T-cell (primary cell): ENCODE measurements at regions not wholly inside any gene's neighbourhood (a gene's known extent, or its start where the extent isn't known, plus 50 kb on each side); places are given as distances from the start of the nearest gene placed in this dataset.

Source experiments
- ATAC-seq, 4 experiments: fragments of 200-7000 bp in 3 of 4; fragments of 150-1000 bp in 1 of 4; cut with Tn5 transposase; replicated peaks in 1 of 4; 1 replicate in 3 of 4; 2 replicates in 1 of 4; pipeline ENCODE4 v1.10.0; 2021; ENCODE audit warnings: moderate library complexity in 3 of 4, mild to moderate bottlenecking in 2 of 4, moderate number of reproducible peaks in 1 of 4
- CTCF ChIA-PET, 2 donors: fragments of 300-600 bp; sonication (Branson Sonifier 250); formaldehyde crosslinking; loops; one replicate each; lab custom pipeline; 2022; ENCODE audit warnings: antibody characterized with exemption in 2 of 2; lab: Charles Lee
- POLR2A ChIA-PET, 2 donors: fragments of 300-600 bp; sonication (Branson Sonifier 250); formaldehyde crosslinking; loops; one replicate each; lab custom pipeline; 2022; ENCODE audit warnings: antibody characterized with exemption in 2 of 2; lab: Charles Lee
- DNase-seq, 35 experiments: peaks; one replicate each; pipeline versions ENCODE4 v3.0.0 to v3.0.0-alpha.2; 2013 to 2023
- H3K27ac ChIP-seq: one replicate; pipeline ENCODE4 v1.5.1; 2013; ENCODE audit warnings: low read length
- H3K27me3 ChIP-seq, 2 experiments: replicated peaks in 1 of 2; 1 replicate in 1 of 2; 2 replicates in 1 of 2; pipeline versions ENCODE4 v1.6.1 to v1.7.0; 2013; ENCODE audit warnings: low read length in 1 of 2, mixed read lengths in 1 of 2; ENCODE audit not compliant: control insufficient read depth in 2 of 2, insufficient read depth in 2 of 2; ENCODE audit errors: extremely low read depth in 1 of 2
- H3K36me3 ChIP-seq, 2 donors: 1 replicate in 1 of 2; 2 replicates in 1 of 2; pipeline versions ENCODE4 v1.6.1 to v1.7.0; 2013; ENCODE audit warnings: low read length in 1 of 2; ENCODE audit not compliant: control insufficient read depth in 2 of 2, insufficient read depth in 1 of 2; ENCODE audit errors: extremely low read depth in 1 of 2
- H3K4me1 ChIP-seq, 2 experiments: 1 replicate in 1 of 2; 2 replicates in 1 of 2; pipeline versions ENCODE4 v1.6.1 to v1.7.0; 2013; ENCODE audit warnings: low read length in 2 of 2, mixed read lengths in 1 of 2; ENCODE audit not compliant: insufficient read depth in 2 of 2, control insufficient read depth in 1 of 2; ENCODE audit errors: extremely low read depth in 1 of 2
- H3K4me3 ChIP-seq, 2 donors: 1 replicate in 1 of 2; 2 replicates in 1 of 2; pipeline versions ENCODE4 v1.5.1 to v1.7.0; 2013; ENCODE audit warnings: mild to moderate bottlenecking in 2 of 2, low read length in 1 of 2, moderate library complexity in 1 of 2; ENCODE audit not compliant: control insufficient read depth in 1 of 2; ENCODE audit errors: extremely low read depth in 1 of 2
- H3K9me3 ChIP-seq: 2 replicates; pipeline ENCODE4 v1.7.0; 2013
- H3K27ac Mint-ChIP-seq, 2 donors: one replicate each; pipeline ENCODE4 v1.8.0; 2020 to 2021; ENCODE audit warnings: mild to moderate bottlenecking in 2 of 2, mixed read lengths in 2 of 2
- H3K27me3 Mint-ChIP-seq, 2 donors: one replicate each; pipeline ENCODE4 v1.8.0; 2021 to 2022; ENCODE audit warnings: mixed read lengths in 2 of 2
- H3K36me3 Mint-ChIP-seq: one replicate; pipeline ENCODE4 v1.8.0; 2021; ENCODE audit warnings: mixed read lengths
- H3K4me1 Mint-ChIP-seq, 3 donors: one replicate each; pipeline ENCODE4 v1.8.0; 2020 to 2022; ENCODE audit warnings: mixed read lengths in 3 of 3, mild to moderate bottlenecking in 1 of 3
- H3K4me3 Mint-ChIP-seq, 3 donors: one replicate each; pipeline ENCODE4 v1.8.0; 2020 to 2022; ENCODE audit warnings: mild to moderate bottlenecking in 3 of 3, mixed read lengths in 3 of 3, moderate library complexity in 3 of 3
- H3K9me3 Mint-ChIP-seq, 3 donors: one replicate each; pipeline ENCODE4 v1.8.0; 2020 to 2022; ENCODE audit warnings: mixed read lengths in 3 of 3
- WGBS: methylation state at CpG from one replicate; pipeline ENCODE4 v1.1.5; 2013; ENCODE audit warnings: missing lambda C conversion rate; ENCODE audit not compliant: insufficient coverage; 5-methylcytosine and 5-hydroxymethylcytosine counted together

DNA sequence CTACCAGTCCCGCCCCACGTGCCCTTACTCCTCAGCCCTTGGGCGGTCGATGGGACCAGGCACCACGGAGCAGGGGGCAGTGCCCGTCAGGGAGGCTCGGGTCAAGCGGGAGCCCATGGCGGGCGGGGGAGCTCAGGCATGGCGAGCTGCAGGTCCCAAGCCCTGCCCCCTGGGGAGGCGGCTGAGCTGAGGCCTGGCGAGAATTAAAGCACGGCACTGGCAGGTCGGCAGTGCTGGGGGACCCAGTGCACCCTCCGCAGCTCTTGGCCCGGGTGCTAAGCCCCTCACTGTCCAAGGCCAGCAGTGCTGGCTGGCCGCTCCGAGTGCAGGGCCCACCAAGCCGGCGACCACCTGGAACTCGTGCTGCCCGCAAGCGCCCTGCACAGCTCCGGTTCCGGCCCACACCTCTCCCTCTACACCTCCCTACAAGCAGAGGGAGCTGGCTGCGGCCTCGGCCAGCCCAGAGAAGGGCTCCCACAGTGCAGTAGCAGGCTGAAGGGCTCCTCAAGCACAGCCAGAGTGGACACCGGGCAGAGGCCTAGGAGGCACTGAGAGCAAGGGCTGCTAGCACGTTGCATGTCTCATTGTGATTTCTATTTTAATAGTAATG, 166.8 kb upstream of the FMN2 start:
- ChIA-PET CTCF (no interaction called here), POLR2A (no interaction called here)
- 95% methylated on average over 27 of the region's 30 CpGs for WGBS
- H3K27me3 Mint-ChIP-seq: peaks cover 0 to 2% of the 10 kb centered on the region in 2 donors
- no peaks in the 10 kb centered on the region for H3K36me3 Mint-ChIP-seq
- peaks cover 0 to 5% of the 10 kb centered on the region in 2 experiments for H3K27me3 ChIP-seq
- no peaks in the 10 kb centered on the region for H3K4me1 ChIP-seq
- H3K9me3 Mint-ChIP-seq: no peaks in the 10 kb centered on the region
- H3K36me3 ChIP-seq: no peaks in the 10 kb centered on the region
- ATAC-seq (no peak), DNase-seq (no peak)
- H3K27ac ChIP-seq: no peak overlapping the region
- H3K4me3 Mint-ChIP-seq: no peak overlapping the region
- no peak overlapping the region for H3K4me3 ChIP-seq
- no peak overlapping the region for H3K27ac Mint-ChIP-seq
- no peaks in the 10 kb centered on the region for H3K9me3 ChIP-seq
- H3K4me1 Mint-ChIP-seq: no peaks in the 10 kb centered on the region

DNA sequence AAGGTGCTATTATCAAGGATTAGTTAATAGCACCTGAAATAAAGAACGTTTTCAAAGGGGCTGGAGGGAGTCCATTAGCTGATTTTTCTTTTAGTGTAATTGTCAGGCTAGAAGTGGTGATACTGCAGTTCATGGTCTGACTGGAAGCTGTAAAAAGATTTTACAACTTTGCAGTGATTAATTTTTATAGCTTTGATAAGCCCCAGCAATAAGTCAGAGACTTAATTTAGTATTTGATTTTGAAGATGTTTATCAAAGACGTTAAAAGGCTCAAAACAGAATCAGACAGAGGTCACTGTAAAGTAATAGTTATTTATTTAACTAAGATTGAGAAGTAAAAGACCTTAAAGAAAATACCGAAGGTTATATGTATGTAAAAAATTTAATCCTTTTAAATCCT, 165.5 kb upstream of the FMN2 start:
- Mint-ChIP-seq H3K36me3 (no peaks in the 10 kb centered on the region), H3K4me1 (no peaks in the 10 kb centered on the region), H3K4me3 (no peak overlapping the region)

DNA sequence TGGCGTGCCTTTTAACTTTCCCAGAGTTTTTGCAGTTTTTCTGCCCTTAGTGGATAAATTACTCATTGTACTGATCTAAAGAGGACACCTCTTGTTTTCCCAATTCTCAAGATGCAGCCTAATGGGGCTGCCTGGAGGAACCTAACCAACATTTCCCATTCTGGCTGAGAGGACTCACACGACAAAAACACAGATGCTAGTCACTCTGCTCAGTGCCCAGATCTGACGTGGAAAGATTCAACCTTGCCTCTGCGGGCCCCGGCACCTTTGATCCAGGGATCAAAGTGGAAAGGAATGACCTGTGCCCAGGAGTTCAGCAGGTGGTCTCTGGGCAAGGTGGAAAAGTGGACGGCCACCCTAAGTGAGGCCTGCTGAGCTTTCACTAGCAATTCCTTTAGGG, 162.4 kb upstream of the FMN2 start:
- Mint-ChIP-seq H3K27me3 (peaks cover 7 to 13% of the 10 kb centered on the region in 2 donors), H3K9me3 (no peaks in the 10 kb centered on the region), H3K4me3 (no peak overlapping the region), H3K36me3 (no peaks in the 10 kb centered on the region), H3K27ac (no peak overlapping the region), H3K4me1 (no peaks in the 10 kb centered on the region)
- Histone ChIP-seq H3K4me1 (no peaks in the 10 kb centered on the region), H3K9me3 (no peaks in the 10 kb centered on the region), H3K27me3 (peaks cover 0 to 9% of the 10 kb centered on the region in 2 experiments), H3K4me3 (no peak overlapping the region), H3K36me3 (no peaks in the 10 kb centered on the region), H3K27ac (no peak overlapping the region)
- ChIA-PET POLR2A (no interaction called here), CTCF (no interaction called here)
- WGBS: 86% methylated on average over 4 of the region's 6 CpGs
- no peak for DNase-seq
- ATAC-seq: no peak

More for the DNA sequence above, 165.5 kb upstream of the FMN2 start:
- CTCF ChIA-PET: no interaction called here
- Mint-ChIP-seq H3K27ac (no peak overlapping the region), H3K27me3 (peaks cover 3% of the 10 kb centered on the region in 2 donors), H3K9me3 (no peaks in the 10 kb centered on the region)
- Histone ChIP-seq H3K27me3 (peaks cover 0 to 9% of the 10 kb centered on the region in 2 experiments), H3K4me3 (no peak overlapping the region), H3K4me1 (no peaks in the 10 kb centered on the region), H3K27ac (no peak overlapping the region), H3K9me3 (no peaks in the 10 kb centered on the region), H3K36me3 (no peaks in the 10 kb centered on the region)
- DNase-seq (no peak), ATAC-seq (no peak)
- 50% methylated on average over 1 of the region's 3 CpGs for WGBS
- POLR2A ChIA-PET: no interaction called here

DNA sequence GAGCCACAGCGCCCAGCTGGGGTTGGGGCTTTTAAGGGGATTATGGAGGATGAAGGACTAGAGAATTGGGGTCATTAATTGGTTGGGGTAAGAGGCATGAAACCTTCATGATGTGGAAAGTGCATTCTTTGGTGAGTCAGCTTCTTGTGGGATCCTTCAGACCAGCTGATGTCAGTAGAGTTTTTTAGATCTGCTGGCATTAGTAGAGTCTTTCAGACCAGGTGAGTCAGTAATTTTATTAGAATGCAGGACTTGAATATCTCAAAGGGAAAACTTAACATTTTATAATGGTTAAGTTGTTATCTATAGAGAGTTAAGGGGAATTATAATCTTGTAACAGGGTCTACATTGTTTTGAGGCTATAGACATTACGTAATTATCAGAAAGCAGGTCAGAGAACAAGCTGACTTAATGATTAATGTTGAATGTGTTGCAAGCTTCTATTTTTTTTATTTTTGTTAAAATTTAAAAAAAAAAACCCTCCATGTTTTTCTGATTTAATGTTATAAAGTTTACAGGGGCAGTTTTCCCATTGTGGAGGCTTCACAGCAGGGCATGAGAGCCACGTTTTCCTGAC, 160.9 kb upstream of the FMN2 start:
- Mint-ChIP-seq H3K36me3 (no peaks in the 10 kb centered on the region), H3K27ac (no peak overlapping the region), H3K9me3 (no peaks in the 10 kb centered on the region), H3K4me3 (no peak overlapping the region), H3K4me1 (no peaks in the 10 kb centered on the region), H3K27me3 (peaks cover 9 to 17% of the 10 kb centered on the region in 2 donors)
- H3K27me3 ChIP-seq: peaks cover 0 to 9% of the 10 kb centered on the region in 2 experiments
- no peak overlapping the region for H3K27ac ChIP-seq
- no peak overlapping the region for H3K4me3 ChIP-seq
- H3K9me3 ChIP-seq: no peaks in the 10 kb centered on the region
- DNase-seq (no peak), ATAC-seq (no peak)
- no peaks in the 10 kb centered on the region for H3K36me3 ChIP-seq
- no peaks in the 10 kb centered on the region for H3K4me1 ChIP-seq
- POLR2A ChIA-PET: interaction anchor here in 1 of 2 donors (0.6 kb wide), 1 partner anchor 334 kb away, joined by 3 read pairs; no protein-coding TSS in a partner anchor
- 67% methylated on average over 1 of the region's 3 CpGs for WGBS
- CTCF ChIA-PET: no interaction called here

DNA sequence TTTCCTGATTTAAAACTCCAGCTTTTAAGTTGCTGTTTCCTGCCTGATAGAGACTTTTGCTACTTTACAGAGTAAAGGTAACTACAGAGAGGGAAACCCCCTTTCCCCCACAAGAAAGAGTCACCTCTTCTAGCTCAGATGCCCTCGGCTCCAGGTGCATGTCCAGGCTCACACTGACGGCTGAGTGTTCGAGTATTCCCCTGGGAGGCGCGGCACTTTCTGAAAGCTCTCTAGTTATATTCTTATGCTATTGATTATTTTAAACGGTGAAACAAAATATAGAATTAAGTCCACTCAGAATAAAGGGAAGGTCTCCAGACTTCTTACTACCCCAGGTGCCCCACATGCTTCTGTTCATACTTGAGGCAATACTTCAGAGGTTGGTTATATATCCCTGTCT, 160.3 kb upstream of the FMN2 start:
- DNase-seq (no peak), ATAC-seq (no peak)
- no CpG with 5 or more reads among the region's 6 CpGs for WGBS
- Mint-ChIP-seq H3K36me3 (no peaks in the 10 kb centered on the region), H3K27ac (no peak overlapping the region), H3K4me1 (no peaks in the 10 kb centered on the region), H3K9me3 (no peaks in the 10 kb centered on the region), H3K4me3 (no peak overlapping the region), H3K27me3 (peaks cover 9 to 17% of the 10 kb centered on the region in 2 donors)
- Histone ChIP-seq H3K4me3 (no peak overlapping the region), H3K4me1 (no peaks in the 10 kb centered on the region), H3K27me3 (peaks cover 0 to 9% of the 10 kb centered on the region in 2 experiments), H3K27ac (no peak overlapping the region), H3K9me3 (no peaks in the 10 kb centered on the region), H3K36me3 (no peaks in the 10 kb centered on the region)
- ChIA-PET CTCF (no interaction called here), POLR2A (no interaction called here)

DNA sequence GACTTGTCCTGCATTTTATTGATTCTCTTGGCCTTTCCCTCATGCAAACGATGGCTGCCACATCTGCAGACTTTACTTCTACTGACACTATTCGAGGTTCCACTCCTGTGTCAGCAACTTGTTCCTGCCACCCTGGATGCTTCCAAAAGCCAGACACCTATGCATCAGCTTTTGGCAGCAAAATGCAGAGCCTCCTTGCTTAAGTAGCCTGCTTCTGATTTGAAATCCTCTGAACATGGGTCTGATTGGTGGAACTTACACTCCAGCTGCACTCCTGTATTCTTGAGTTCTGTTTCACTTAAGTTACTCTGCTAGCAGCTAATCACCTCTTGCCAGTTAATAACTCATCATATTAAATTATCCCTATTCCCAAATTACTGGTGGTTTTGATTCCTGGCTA, 152.1 kb upstream of the FMN2 start:
- ChIA-PET CTCF (no interaction called here), POLR2A (no interaction called here)
- Histone ChIP-seq H3K9me3 (no peaks in the 10 kb centered on the region), H3K36me3 (no peaks in the 10 kb centered on the region), H3K4me1 (no peaks in the 10 kb centered on the region), H3K27ac (no peak overlapping the region), H3K4me3 (no peak overlapping the region), H3K27me3 (no peaks in the 10 kb centered on the region)
- Mint-ChIP-seq H3K4me3 (no peak overlapping the region), H3K36me3 (no peaks in the 10 kb centered on the region), H3K27me3 (peaks cover 5 to 8% of the 10 kb centered on the region in 2 donors), H3K9me3 (peaks cover 0 to 5% (median 2%) of the 10 kb centered on the region in 3 donors), H3K27ac (no peak overlapping the region), H3K4me1 (no peaks in the 10 kb centered on the region)
- 40% methylated on average over 2 of the region's 2 CpGs for WGBS
- DNase-seq (no peak), ATAC-seq (no peak)
